ENCODE measurements at regions not wholly inside any gene's neighbourhood (a gene's known extent, or its start where the extent isn't known, plus 50 kb on each side); places are given as distances from the start of the nearest gene placed in this dataset.

DNA sequence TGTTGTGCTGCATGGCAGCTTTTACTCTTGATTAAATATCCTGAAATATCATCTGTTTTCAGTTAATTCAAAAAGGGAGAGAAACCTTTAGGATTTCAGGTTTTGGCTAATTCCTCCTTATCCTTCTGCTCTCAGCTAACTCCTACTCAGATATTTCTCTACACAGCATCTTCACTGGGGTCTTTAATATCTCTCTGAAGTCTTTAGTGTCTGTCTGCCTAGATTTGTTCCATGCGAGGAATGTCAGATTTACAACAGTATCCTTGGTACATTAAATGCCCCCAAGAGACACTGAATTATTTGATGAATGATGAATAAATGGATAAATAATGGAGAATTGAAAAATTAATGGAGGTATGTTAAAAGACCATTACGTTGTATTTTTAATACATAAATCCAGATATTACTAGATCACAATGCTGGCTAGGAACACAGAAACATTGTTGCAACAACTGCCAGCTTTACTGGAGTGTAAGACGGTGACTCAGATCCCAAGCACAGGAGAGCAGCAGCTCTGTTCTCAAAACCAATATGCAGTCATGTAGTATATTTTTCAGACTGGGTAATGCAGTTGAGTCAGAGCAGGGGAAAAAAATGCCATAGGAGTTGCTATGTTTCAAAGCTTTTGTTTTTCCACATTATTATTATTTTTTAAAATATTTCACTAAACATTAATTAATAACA lies 388.0 kb upstream of the SYT4 start:
- Mint-ChIP-seq H3K4me3 (no peak overlapping the region), H3K36me3 (no peaks in the 10 kb centered on the region), H3K9me3 (no peaks in the 10 kb centered on the region), H3K27me3 (ENCODE audit: insufficient read depth, low read depth) (no peaks in the 10 kb centered on the region), H3K27ac (no peak overlapping the region), H3K4me1 (no peaks in the 10 kb centered on the region)
- Histone ChIP-seq H4K20me1 (ENCODE audit: low read depth) (no peaks in the 10 kb centered on the region), H3K79me2 (ENCODE audit: low read depth) (no peaks in the 10 kb centered on the region), H3F3A (ENCODE audit: low read depth) (no peaks in the 10 kb centered on the region), H3K9me3 (ENCODE audit: low read depth) (no peaks in the 10 kb centered on the region), H3K4me1 (no peaks in the 10 kb centered on the region), H3K9ac (no peak overlapping the region), H3K4me2 (no peak overlapping the region), H2AFZ (replicated peaks) (no peak overlapping the region), H3K27ac (no peak overlapping the region), H3K36me3 (no peaks in the 10 kb centered on the region), H3K4me3 (no peak overlapping the region), H3K27me3 (no peaks in the 10 kb centered on the region)
- no peak for DNase-seq (ENCODE audit: low spot score)
- TF ChIP-seq EZH2 (IDR thresholded peaks at IDR 0.05): no peak
- TF ChIP-seq, protein P1, sequence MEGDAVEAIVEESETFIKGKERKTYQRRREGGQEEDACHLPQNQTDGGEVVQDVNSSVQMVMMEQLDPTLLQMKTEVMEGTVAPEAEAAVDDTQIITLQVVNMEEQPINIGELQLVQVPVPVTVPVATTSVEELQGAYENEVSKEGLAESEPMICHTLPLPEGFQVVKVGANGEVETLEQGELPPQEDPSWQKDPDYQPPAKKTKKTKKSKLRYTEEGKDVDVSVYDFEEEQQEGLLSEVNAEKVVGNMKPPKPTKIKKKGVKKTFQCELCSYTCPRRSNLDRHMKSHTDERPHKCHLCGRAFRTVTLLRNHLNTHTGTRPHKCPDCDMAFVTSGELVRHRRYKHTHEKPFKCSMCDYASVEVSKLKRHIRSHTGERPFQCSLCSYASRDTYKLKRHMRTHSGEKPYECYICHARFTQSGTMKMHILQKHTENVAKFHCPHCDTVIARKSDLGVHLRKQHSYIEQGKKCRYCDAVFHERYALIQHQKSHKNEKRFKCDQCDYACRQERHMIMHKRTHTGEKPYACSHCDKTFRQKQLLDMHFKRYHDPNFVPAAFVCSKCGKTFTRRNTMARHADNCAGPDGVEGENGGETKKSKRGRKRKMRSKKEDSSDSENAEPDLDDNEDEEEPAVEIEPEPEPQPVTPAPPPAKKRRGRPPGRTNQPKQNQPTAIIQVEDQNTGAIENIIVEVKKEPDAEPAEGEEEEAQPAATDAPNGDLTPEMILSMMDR (IDR thresholded peaks at IDR 0.05): no peak
- TF ChIP-seq EZH2phosphoT487 (IDR thresholded peaks at IDR 0.05): no peak

DNA sequence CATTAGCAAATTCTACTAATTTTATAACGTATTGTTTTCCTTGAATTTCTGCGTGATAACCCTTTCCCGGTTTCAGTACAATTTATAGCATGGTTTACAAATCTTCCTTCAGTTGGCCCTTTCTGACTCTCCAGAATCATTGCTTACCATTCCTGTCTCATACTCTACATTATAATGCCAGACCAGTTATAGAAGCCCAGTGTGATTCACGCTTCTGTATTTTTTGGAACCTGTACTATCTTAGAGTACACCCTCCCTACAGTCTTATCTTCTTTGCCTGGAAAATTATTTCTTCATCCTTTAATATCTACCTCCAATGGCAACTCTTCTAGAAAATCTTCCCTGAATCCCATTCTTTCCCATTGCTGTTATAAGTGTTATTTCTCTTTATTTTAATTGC lies 391.6 kb upstream of the SYT4 start:
- Histone ChIP-seq H3K9me3 (ENCODE audit: low read depth) (no peaks in the 10 kb centered on the region), H3K27me3 (no peaks in the 10 kb centered on the region), H3K9ac (no peak overlapping the region), H3K4me3 (no peak overlapping the region), H3F3A (ENCODE audit: low read depth) (no peaks in the 10 kb centered on the region), H3K27ac (no peak overlapping the region), H3K36me3 (no peaks in the 10 kb centered on the region), H3K4me1 (no peaks in the 10 kb centered on the region), H4K20me1 (ENCODE audit: low read depth) (no peaks in the 10 kb centered on the region), H2AFZ (replicated peaks) (no peak overlapping the region), H3K79me2 (ENCODE audit: low read depth) (no peaks in the 10 kb centered on the region), H3K4me2 (no peak overlapping the region)
- TF ChIP-seq EZH2phosphoT487 (IDR thresholded peaks at IDR 0.05): no peak
- H3K9me3 Mint-ChIP-seq: no peaks in the 10 kb centered on the region
- no peak overlapping the region for H3K27ac Mint-ChIP-seq
- H3K27me3 Mint-ChIP-seq (ENCODE audit: insufficient read depth, low read depth): no peaks in the 10 kb centered on the region
- no peaks in the 10 kb centered on the region for H3K36me3 Mint-ChIP-seq
- no peak for DNase-seq (ENCODE audit: low spot score)
- no peaks in the 10 kb centered on the region for H3K4me1 Mint-ChIP-seq
- no peak overlapping the region for H3K4me3 Mint-ChIP-seq

DNA sequence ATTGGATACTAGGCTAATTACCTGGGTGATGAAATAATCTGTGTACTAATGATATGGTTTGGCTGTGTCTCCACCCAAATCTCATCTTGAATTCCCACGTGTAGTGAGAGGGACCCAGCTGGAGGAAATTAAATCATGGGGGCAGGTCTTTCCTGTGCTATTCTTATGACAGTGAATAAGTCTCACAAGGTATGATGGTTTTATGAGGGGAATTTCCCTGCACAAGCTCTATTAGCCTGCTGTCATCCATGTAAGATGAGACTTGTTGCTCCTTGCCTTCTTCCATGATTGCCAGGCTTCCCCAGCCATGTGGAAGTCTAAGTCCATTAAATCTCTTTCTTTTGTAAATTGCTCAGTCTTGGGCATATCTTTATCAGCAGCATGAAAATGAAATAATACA lies 394.1 kb upstream of the SYT4 start:
- no peak for DNase-seq (ENCODE audit: low spot score)
- Mint-ChIP-seq H3K27ac (no peak overlapping the region), H3K9me3 (no peaks in the 10 kb centered on the region), H3K36me3 (no peaks in the 10 kb centered on the region), H3K4me3 (no peak overlapping the region), H3K4me1 (no peaks in the 10 kb centered on the region), H3K27me3 (ENCODE audit: insufficient read depth, low read depth) (no peaks in the 10 kb centered on the region)
- TF ChIP-seq EZH2phosphoT487 (IDR thresholded peaks at IDR 0.05): no peak
- TF ChIP-seq, protein P1 (IDR thresholded peaks at IDR 0.05): no peak
- TF ChIP-seq EZH2 (IDR thresholded peaks at IDR 0.05): no peak
- H3K4me3 ChIP-seq: no peak overlapping the region
- H3K79me2 ChIP-seq (ENCODE audit: low read depth): no peaks in the 10 kb centered on the region
- no peaks in the 10 kb centered on the region for H3K36me3 ChIP-seq
- H4K20me1 ChIP-seq (ENCODE audit: low read depth): no peaks in the 10 kb centered on the region
- H3K27me3 ChIP-seq: no peaks in the 10 kb centered on the region
- H3K9ac ChIP-seq: no peak overlapping the region
- no peak overlapping the region for H3K4me2 ChIP-seq
- H3K9me3 ChIP-seq (ENCODE audit: low read depth): no peaks in the 10 kb centered on the region
- H3K4me1 ChIP-seq: no peaks in the 10 kb centered on the region
- H2AFZ ChIP-seq (replicated peaks): no peak overlapping the region
- no peak overlapping the region for H3K27ac ChIP-seq
- H3F3A ChIP-seq (ENCODE audit: low read depth): no peaks in the 10 kb centered on the region

DNA sequence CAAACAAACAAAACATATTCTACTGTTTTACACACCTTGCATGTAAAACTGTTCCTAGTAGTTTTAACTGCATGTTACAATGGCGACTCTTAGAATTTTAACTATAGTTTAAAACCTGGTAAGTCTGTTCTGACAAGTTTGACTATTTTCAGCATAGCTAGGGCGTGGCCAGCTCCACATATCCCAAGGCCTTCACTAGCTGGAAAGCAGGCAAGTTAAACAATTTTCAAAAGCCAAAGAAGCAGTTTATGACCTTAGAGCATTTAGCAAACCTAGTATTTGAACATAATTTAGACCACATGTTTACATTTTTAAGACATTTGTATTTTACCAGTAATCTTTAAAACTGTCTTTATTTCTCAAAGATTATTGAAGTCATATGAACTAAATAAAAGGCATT lies 402.8 kb upstream of the SYT4 start:
- Histone ChIP-seq H3F3A (ENCODE audit: low read depth) (no peaks in the 10 kb centered on the region), H3K36me3 (no peaks in the 10 kb centered on the region), H3K27me3 (no peaks in the 10 kb centered on the region), H3K79me2 (ENCODE audit: low read depth) (no peaks in the 10 kb centered on the region), H2AFZ (replicated peaks) (no peak overlapping the region), H3K4me3 (no peak overlapping the region), H3K9me3 (ENCODE audit: low read depth) (no peaks in the 10 kb centered on the region), H4K20me1 (ENCODE audit: low read depth) (no peaks in the 10 kb centered on the region), H3K27ac (no peak overlapping the region), H3K4me1 (no peaks in the 10 kb centered on the region), H3K4me2 (no peak overlapping the region), H3K9ac (no peak overlapping the region)
- no peak for TF ChIP-seq EZH2 (IDR thresholded peaks at IDR 0.05)
- no peak for TF ChIP-seq EZH2phosphoT487 (IDR thresholded peaks at IDR 0.05)
- TF ChIP-seq, protein P1 (IDR thresholded peaks at IDR 0.05): no peak
- Mint-ChIP-seq H3K4me3 (no peak overlapping the region), H3K27ac (no peak overlapping the region), H3K36me3 (no peaks in the 10 kb centered on the region), H3K27me3 (ENCODE audit: insufficient read depth, low read depth) (no peaks in the 10 kb centered on the region), H3K9me3 (no peaks in the 10 kb centered on the region), H3K4me1 (peaks cover 3% of the 10 kb centered on the region)
- no peak for DNase-seq (ENCODE audit: low spot score)

Measured in neural progenitor cell (in vitro differentiated cells).